Glutamatergic neuron (in vitro differentiated cells): ENCODE measurements at regions not wholly inside any gene's neighbourhood (a gene's known extent, or its start where the extent isn't known, plus 50 kb on each side); places are given as distances from the start of the nearest gene placed in this dataset.
A peak's percentile ranks its signal among the peaks of the same experiment; 100 is the strongest.

ENCODE experiments used
- DNase-seq: peaks from one replicate; pipeline ENCODE4 v3.0.0; 2022
- H3K27ac Mint-ChIP-seq: one replicate; pipeline ENCODE4 v1.8.0; 2020; ENCODE audit warnings: mild to moderate bottlenecking, mixed read lengths, inconsistent platforms; ENCODE audit not compliant: unreplicated experiment
- H3K27me3 Mint-ChIP-seq: one replicate; pipeline ENCODE4 v1.8.0; 2020; ENCODE audit warnings: mild to moderate bottlenecking, moderate library complexity, mixed read lengths, inconsistent platforms; ENCODE audit not compliant: unreplicated experiment
- H3K36me3 Mint-ChIP-seq: one replicate; pipeline ENCODE4 v1.8.0; 2020; ENCODE audit warnings: mild to moderate bottlenecking, mixed read lengths, inconsistent platforms; ENCODE audit not compliant: unreplicated experiment
- H3K4me1 Mint-ChIP-seq: one replicate; pipeline ENCODE4 v1.8.0; 2020; ENCODE audit warnings: mild to moderate bottlenecking, low read depth, mixed read lengths, inconsistent platforms; ENCODE audit not compliant: unreplicated experiment
- H3K4me3 Mint-ChIP-seq: one replicate; pipeline ENCODE4 v1.8.0; 2020; ENCODE audit warnings: mild to moderate bottlenecking, mixed read lengths, inconsistent platforms; ENCODE audit not compliant: unreplicated experiment
- H3K9me3 Mint-ChIP-seq: one replicate; pipeline ENCODE4 v1.8.0; 2020; ENCODE audit warnings: mild to moderate bottlenecking, moderate library complexity, mixed read lengths, inconsistent platforms; ENCODE audit not compliant: unreplicated experiment
- TF ChIP-seq, protein P1 (sequence below): fragments of 200-600 bp; sonication (generic); IDR thresholded peaks from one replicate; pipeline ENCODE4 v1.5.0; 2021; ENCODE audit not compliant: partially characterized antibody, unreplicated experiment

DNA sequence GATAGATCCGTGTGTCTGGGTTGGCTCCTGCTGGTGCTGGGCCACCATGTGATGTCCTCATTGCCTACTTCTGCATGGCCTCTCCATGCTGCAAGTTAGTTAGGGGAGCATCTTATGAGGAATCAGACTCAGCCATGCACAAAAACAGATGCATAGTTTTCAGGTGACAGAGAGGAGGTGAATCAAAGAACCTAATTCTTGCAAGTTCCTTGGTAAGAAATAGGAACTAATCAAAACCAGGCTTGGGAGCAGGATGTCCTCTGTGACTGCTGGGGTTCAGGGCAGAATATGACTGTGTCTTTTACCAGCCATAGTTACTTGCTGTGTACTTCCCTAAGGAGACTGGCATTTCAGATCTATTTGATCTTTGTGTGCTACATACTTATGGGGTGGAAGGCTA, 61.6 kb downstream of the C9orf152 start:
- no peak for DNase-seq
- Mint-ChIP-seq H3K36me3 (no peaks in the 10 kb centered on the region), H3K4me3 (no peak overlapping the region), H3K9me3 (peaks cover 4% of the 10 kb centered on the region), H3K27ac (no peak overlapping the region), H3K4me1 (peaks cover 41% of the 10 kb centered on the region), H3K27me3 (peaks cover 12% of the 10 kb centered on the region)
- TF ChIP-seq, protein P1, sequence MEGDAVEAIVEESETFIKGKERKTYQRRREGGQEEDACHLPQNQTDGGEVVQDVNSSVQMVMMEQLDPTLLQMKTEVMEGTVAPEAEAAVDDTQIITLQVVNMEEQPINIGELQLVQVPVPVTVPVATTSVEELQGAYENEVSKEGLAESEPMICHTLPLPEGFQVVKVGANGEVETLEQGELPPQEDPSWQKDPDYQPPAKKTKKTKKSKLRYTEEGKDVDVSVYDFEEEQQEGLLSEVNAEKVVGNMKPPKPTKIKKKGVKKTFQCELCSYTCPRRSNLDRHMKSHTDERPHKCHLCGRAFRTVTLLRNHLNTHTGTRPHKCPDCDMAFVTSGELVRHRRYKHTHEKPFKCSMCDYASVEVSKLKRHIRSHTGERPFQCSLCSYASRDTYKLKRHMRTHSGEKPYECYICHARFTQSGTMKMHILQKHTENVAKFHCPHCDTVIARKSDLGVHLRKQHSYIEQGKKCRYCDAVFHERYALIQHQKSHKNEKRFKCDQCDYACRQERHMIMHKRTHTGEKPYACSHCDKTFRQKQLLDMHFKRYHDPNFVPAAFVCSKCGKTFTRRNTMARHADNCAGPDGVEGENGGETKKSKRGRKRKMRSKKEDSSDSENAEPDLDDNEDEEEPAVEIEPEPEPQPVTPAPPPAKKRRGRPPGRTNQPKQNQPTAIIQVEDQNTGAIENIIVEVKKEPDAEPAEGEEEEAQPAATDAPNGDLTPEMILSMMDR: no peak

DNA sequence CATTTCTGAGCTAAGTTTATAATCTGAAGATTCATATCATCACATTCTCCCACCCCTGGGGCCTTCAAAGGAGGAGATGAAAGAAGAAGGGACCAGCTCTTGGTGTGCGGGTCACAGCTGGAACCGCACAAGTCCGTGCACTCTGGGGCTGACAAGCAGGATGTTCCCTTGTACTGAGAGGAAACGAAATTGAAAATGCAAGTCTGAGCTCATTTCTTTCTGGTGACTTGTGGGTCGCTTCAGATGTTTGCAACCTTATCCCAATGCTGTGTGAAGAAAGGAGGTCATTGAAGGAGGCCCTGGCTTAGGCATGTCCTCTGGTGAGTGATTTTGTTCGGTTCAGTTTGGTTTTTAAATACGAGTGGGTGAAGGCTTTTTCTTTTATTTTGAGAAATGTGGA, 59.6 kb downstream of the C9orf152 start:
- no peaks in the 10 kb centered on the region for H3K36me3 Mint-ChIP-seq
- H3K27ac Mint-ChIP-seq: peak overlapping the region; percentile 62
- TF ChIP-seq, protein P1: no peak
- no peak for DNase-seq
- peaks cover 4% of the 10 kb centered on the region for H3K9me3 Mint-ChIP-seq
- H3K4me1 Mint-ChIP-seq: peaks cover 47% of the 10 kb centered on the region
- H3K27me3 Mint-ChIP-seq: peaks cover 10% of the 10 kb centered on the region
- peak overlapping the region; percentile 13 for H3K4me3 Mint-ChIP-seq

DNA sequence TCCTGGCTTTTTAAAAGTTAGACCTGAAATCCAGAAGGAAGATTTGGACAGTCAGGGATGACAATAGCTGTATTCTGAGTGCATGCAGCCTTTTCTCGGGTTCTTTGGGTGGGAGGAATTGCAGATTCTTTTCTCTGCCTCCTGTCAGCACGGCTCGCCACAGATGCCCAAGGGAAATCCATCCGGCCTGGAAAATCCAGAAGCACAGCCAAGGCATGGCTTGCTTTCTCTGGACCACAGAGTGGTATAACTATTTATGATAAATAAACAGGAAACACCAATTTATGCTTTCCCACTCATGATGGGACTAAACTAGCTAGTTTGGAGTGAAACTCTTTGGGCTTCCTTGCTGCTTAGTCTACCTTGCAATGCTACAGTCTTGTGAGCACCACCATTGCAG, 59.1 kb downstream of the C9orf152 start:
- Mint-ChIP-seq H3K27ac (no peak overlapping the region), H3K36me3 (no peaks in the 10 kb centered on the region)

More for the DNA sequence above, 59.1 kb downstream of the C9orf152 start:
- DNase-seq: peak; percentile 55
- Mint-ChIP-seq H3K4me1 (peaks cover 42% of the 10 kb centered on the region), H3K9me3 (peaks cover 4% of the 10 kb centered on the region), H3K27me3 (peaks cover 10% of the 10 kb centered on the region), H3K4me3 (no peak overlapping the region)
- TF ChIP-seq, protein P1: no peak
